H7 (cell line): ENCODE measurements at regions not wholly inside any gene's neighbourhood (a gene's known extent, or its start where the extent isn't known, plus 50 kb on each side); places are given as distances from the start of the nearest gene placed in this dataset.

Source experiments
- DNase-seq: peaks from one replicate; pipeline ENCODE4 v3.0.0; 2012
- H3K27me3 ChIP-seq: 2 replicates; pipeline ENCODE4 v1.6.0; 2011; ENCODE audit warnings: mild to moderate bottlenecking, low read length; ENCODE audit not compliant: control insufficient read depth, insufficient read depth
- H3K36me3 ChIP-seq: replicated peaks from 2 replicates; pipeline ENCODE4 v1.5.1; 2011; ENCODE audit warnings: low read length; ENCODE audit not compliant: control insufficient read depth, insufficient read depth
- H3K4me3 ChIP-seq: 2 replicates; pipeline ENCODE4 v1.5.1; 2011; ENCODE audit warnings: low read depth, mild to moderate bottlenecking, control low read depth, low read length, moderate library complexity; ENCODE audit not compliant: insufficient read depth

DNA sequence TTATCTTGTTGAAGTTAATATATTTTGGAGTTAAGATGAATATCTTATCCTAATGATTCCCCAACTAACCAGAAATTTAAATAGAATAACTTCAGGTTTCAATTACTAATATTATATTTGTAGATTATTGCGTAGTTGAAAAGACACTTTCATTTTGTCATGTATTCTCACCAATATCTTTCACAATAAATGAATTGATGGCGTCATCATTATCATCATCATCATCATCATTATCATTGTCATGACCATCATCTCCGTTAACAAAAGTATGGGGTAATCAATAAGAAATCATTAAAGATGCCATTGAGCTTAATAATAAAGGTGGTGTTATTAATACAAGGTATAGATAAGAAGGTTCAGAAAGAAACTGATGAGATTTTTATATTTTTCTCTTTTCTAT lies 768.8 kb upstream of the SLC10A2 start:
- no peak for DNase-seq
- Histone ChIP-seq H3K36me3 (no peaks in the 10 kb centered on the region), H3K27me3 (no peaks in the 10 kb centered on the region)

DNA sequence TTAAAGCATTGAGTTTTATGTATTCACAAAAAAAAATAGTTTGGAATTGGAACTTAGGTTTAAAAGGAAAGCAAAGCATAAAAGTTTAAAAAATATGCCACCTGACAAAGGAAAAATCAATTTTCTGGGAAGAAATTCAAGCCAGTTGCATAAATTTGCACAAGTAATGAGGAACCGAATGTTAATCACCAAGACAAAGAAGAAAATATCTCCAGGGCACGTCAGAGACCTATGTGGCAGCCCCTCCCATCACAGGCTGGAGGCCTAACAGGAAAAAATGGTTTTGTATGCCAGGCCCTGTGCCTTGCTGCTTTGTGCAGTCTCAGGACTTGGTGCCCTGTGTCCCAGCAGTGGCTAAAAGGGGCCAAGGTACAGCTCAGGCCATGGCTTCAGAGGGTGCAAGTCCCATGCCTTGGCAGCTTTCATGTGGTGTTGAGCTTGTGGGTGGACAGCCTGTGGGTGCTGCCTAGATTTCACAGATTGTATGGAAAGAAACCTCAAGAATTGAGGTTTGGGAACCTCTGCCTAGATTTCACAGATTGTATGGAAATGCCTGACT lies 767.2 kb upstream of the SLC10A2 start:
- Histone ChIP-seq H3K27me3 (no peaks in the 10 kb centered on the region), H3K4me3 (no peak overlapping the region), H3K36me3 (no peaks in the 10 kb centered on the region)
- no peak for DNase-seq

More for the DNA sequence above, 768.8 kb upstream of the SLC10A2 start:
- no peak overlapping the region for H3K4me3 ChIP-seq

DNA sequence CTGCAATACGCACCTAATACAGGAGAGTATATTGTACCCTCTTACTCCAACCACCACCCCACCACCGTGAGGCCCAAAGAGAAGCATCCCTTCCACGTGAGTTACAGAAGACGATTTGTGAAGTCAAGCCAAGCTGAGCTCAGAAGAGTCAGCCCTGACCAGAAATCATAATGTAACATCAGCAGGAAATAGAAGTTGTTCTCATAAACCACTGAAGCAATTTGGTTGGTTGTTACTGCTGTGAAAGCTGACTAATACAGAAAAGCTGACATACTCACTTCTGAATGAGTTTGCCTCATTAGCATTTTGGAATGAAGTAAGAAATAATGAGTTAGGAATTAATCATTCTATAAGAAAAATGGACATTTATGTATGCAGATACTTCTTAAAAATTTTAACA lies 749.4 kb upstream of the SLC10A2 start:
- Histone ChIP-seq H3K4me3 (no peak overlapping the region), H3K36me3 (no peaks in the 10 kb centered on the region), H3K27me3 (no peaks in the 10 kb centered on the region)
- DNase-seq = no peak

DNA sequence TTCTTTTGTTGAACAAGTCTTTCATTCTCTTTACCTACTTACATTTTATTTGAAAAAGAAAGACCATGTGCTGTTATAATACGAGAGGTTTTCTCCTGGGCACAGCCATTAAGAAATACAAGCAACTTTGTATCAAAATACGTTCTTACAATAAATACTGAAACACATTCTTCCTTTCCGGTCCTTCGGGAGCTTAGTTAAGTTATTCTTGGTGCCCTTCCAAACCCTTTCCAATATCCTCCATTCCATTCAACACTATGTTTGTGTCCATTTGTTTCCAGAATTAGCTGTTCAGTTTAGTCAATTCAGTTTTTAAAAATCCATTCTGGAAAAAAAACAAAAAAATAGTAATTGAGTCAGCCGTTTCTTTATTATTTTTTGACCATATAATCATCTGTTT lies 746.8 kb upstream of the SLC10A2 start:
- no peak for DNase-seq
- Histone ChIP-seq H3K27me3 (no peaks in the 10 kb centered on the region), H3K36me3 (no peaks in the 10 kb centered on the region), H3K4me3 (no peak overlapping the region)

DNA sequence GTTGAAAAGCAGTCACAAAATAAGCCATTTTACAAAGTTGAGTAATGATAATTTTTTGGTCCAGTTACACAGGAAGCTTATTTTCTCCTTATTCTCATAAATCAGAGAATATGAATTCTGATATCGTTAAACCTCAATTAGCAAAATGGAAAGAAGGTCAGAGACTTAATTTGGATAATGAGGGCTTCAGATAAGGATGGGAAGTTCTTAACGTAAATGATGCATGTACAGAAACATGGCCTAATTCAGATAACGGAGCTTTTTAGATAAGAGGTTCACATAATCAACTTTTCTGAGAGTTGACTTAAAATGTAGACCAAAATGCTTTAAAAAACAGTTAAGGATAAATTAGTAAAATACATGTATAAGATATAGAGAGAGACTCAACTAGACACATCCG lies 746.3 kb upstream of the SLC10A2 start:
- no peaks in the 10 kb centered on the region for H3K27me3 ChIP-seq
- no peak for DNase-seq
- no peak overlapping the region for H3K4me3 ChIP-seq
- H3K36me3 ChIP-seq = no peaks in the 10 kb centered on the region

DNA sequence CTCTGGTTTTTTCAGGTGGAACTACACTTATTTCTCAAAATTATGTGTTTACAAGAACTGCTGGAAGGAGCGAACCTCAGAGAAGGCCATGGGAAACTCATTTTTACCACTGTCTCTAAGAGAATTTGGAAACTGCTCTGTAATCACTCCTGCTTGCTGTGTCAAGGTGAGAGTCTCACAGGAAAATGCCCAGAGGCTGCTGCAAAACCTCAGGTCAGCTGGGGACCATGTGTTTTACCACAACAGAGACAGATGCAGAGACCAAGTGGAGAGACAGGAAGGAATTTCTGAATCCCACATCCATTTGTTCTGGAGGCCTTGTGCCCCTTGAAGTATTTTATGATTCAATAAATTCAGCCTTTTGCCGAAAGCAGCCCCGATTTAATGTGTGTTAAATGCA lies 743.8 kb upstream of the SLC10A2 start:
- DNase-seq = no peak
- Histone ChIP-seq H3K36me3 (no peaks in the 10 kb centered on the region), H3K27me3 (no peaks in the 10 kb centered on the region), H3K4me3 (no peak overlapping the region)

DNA sequence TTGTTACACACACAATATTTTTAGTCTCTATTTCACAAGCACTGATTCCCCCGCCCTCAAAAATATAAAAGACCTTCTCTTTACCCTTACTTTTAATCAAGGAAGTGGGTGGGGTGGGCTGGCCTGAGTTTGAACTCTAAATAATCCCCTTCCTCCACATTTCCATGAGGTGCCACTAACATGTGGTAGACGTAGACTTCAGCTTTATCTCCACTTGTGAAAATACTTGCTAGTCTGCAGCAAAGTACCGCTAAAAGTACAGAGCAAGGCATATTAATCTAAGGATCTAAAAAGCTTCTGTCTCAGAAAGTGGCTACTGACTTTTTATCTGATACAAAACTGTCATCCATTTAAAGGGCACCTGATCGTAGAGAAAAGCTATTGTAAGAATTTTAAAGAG lies 739.6 kb upstream of the SLC10A2 start:
- no peaks in the 10 kb centered on the region for H3K36me3 ChIP-seq
- no peak for DNase-seq
- no peak overlapping the region for H3K4me3 ChIP-seq
- no peaks in the 10 kb centered on the region for H3K27me3 ChIP-seq

DNA sequence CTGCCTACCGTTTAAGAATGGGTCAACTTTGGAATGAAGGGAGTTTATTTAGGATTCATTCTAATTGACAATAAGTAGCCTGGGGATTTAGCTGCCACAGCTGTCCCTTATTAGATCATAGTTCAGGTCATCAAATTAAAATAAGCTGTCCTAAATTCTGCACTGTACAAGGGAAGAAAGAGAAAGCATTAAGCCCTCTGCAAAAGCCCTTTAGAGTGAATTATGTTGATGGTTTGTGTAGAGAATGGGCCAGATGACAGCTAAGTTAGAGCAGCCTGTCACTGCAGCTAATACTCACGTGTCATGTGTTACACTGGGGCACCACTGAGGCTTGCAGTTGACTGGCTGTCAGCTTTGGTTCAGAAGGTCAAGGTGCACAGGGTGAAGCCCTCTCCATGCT lies 737.1 kb upstream of the SLC10A2 start:
- no peak for DNase-seq
- H3K36me3 ChIP-seq = no peaks in the 10 kb centered on the region

DNA sequence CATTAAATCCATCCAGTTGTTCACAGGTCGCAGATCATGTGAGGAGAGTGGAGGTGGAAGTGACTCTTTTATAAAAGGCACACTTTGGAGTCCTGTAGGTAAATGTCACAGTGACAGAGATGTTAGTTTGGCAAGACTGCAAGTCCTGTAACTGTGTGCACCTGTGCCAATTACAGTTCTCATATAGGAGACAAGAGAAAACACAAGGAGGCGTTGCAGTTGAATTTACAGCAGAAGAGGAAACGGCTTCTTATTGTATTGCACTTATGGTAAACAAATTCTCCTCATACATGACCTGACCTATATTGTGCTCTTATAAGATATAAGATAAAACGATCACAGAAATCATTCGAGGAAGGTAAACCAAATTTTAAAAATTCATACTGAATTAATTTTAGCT lies 732.8 kb upstream of the SLC10A2 start:
- no peaks in the 10 kb centered on the region for H3K27me3 ChIP-seq
- no peak for DNase-seq
- H3K4me3 ChIP-seq = no peak overlapping the region
- H3K36me3 ChIP-seq = no peaks in the 10 kb centered on the region

More for the DNA sequence above, 737.1 kb upstream of the SLC10A2 start:
- Histone ChIP-seq H3K27me3 (no peaks in the 10 kb centered on the region), H3K4me3 (no peak overlapping the region)

DNA sequence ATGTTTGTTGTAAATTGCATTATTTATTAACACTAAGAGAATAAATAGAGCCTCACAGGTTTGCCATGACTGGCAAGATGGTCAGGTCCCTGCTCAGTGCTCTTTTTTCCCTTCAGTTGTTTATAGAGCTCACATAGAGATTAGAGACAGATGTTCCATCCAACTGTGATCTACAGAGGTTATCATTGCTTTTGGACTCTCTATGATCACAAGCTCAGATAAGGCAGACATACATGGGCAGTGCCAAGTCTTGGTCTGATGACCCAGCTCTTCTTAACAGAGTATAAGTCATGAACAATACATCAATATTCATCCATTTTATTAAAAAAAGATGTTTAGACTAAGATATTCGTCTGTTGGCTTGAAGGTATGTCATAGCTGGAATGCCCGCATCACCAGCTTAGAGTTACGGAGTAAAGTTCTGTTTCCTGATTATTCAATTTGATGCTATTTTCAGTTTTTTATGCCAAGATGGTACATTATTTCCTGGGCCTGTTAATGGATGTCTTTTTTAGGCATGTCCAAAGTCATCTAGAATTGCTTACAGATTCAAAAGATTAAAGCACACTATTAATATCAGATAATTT lies 729.8 kb upstream of the SLC10A2 start:
- Histone ChIP-seq H3K4me3 (no peak overlapping the region), H3K27me3 (no peaks in the 10 kb centered on the region), H3K36me3 (no peaks in the 10 kb centered on the region)
- DNase-seq = no peak

DNA sequence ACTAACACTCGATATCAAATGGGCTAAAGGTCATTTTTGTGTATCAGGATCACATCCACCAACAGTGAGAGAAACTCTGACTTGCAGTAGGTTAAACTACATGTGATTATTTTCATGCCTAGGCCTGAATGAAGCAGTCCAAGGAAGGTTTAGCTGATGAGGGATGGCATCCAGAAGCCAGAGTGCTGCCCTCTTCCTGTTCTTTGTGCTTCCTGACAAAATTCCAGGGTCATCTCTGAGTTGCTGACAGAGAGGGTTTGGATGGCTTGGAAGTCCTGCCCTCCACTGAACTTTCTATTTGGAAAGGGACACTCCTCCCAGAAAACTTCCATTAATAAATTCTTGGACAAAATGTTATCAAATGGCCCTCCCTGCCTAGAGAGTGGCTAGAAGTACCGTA lies 728.3 kb upstream of the SLC10A2 start:
- Histone ChIP-seq H3K36me3 (no peaks in the 10 kb centered on the region), H3K4me3 (no peak overlapping the region), H3K27me3 (no peaks in the 10 kb centered on the region)
- DNase-seq = no peak

DNA sequence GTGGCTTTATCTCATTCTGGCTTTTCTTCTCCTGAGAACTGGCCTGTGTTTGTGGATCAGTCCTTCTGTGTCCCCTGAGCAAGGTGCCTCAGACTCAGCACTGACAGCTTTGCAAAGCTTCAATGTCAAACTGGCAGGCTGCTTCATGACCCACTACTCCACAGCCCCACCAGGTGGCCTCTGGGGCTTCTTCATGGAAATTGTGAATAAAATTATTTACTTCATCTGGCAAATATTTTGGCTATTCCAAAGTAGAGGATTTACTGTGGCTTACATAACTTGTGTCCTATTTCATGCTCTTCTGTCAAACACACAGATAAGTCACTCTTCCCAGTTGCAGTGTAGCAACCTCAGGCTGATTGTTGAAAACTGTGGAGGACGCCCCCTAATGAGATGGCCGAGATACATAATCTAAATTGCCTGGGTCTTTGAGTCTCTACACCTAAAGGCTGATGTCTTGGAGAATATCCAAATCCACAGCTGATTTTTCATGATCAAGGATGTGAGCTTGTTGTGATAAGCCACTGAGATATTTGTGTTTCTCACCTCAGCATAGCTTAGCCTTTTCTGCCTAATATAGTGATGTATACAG lies 721.9 kb upstream of the SLC10A2 start:
- no peaks in the 10 kb centered on the region for H3K27me3 ChIP-seq
- H3K4me3 ChIP-seq = no peak overlapping the region
- DNase-seq = no peak
- no peaks in the 10 kb centered on the region for H3K36me3 ChIP-seq

DNA sequence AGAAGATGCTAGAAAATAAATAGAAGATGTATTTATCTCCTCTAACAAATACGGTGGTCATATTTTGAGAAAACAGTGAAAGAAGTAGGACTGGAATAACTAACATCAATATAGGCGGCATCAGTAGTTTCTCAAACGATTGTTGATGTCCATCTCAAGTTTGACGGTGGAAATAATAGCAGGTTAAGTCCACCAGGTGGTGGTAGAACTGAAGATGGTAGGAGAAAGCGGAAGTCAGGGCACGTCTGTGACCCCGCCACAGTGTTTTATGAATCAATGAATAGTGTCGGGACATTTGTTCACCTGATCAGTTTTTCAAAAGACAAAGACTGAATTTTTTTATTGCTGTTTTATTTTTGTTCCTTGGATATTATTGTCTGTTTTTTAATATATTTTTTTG lies 706.4 kb upstream of the SLC10A2 start:
- H3K4me3 ChIP-seq = no peak overlapping the region
- no peaks in the 10 kb centered on the region for H3K27me3 ChIP-seq
- H3K36me3 ChIP-seq = no peaks in the 10 kb centered on the region
- DNase-seq = peak; percentile 1

DNA sequence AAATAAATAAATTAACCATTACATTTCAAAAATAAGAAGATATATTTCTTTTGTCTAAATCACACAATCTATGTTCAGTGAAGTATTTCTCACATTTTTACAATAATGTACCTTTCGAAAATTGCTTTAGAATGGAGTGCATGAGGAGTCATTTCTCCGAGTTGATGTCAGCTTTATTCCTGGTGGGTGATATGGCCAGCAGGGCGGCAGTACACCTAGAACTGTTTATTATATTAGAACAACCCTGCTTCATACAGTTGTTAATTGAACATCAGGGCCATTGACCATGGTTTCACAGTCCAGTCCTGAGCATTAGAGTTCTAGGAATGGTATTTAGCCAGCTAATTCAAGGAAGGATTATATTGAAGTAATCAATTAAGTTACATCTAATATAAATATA lies 696.3 kb upstream of the SLC10A2 start:
- no peaks in the 10 kb centered on the region for H3K27me3 ChIP-seq
- no peaks in the 10 kb centered on the region for H3K36me3 ChIP-seq
- no peak for DNase-seq

DNA sequence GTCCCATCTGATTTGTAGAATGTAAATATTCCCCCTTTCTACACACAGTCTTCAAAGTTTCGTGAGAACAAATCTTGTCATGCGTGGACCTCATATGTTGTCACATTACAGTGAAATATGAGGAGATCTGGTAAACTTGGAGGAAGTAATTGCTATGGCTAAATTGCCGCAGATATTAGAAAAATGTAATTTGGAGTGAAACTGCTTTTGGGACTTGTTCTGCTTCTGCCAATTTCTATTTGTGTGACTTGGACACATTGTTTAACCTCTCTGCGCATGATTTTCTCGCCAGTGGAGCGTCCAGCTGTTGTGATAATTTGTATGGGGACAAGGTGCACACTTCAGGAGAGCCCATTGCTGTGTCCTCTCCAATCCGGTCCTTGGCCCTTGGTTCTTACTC lies 693.1 kb upstream of the SLC10A2 start:
- DNase-seq = no peak
- H3K4me3 ChIP-seq = no peak overlapping the region
- H3K36me3 ChIP-seq = no peaks in the 10 kb centered on the region
- no peaks in the 10 kb centered on the region for H3K27me3 ChIP-seq

More for the DNA sequence above, 696.3 kb upstream of the SLC10A2 start:
- H3K4me3 ChIP-seq = no peak overlapping the region
